ENCODE measurements at regions not wholly inside any gene's neighbourhood (a gene's known extent, or its start where the extent isn't known, plus 50 kb on each side); places are given as distances from the start of the nearest gene placed in this dataset.

DNA sequence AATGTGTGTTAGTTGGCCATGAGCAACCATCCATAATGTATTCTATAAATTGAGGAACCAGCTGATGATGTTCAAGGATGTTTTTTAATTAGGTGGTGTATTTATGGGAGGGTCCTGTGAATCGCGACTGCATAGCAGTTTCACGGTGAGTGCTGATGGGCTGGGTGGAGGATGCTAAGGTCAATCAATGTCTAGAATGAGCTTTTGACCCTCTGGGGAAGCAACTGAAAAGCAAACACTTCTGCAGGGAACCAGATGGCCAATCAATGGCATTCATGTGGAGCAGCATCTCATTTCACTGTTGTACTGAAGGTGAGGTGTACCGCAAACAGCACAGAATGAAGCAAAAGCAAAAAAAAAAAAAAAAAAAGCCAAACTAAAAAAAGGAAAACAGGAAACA lies 676.1 kb upstream of the TMEM132C start:
- TF ChIP-seq CTCF (conservative IDR thresholded peaks at IDR 0.05) (no peak), EZH2 (IDR thresholded peaks at IDR 0.05; ENCODE audit: low read depth) (no peak)
- Histone ChIP-seq H3K36me3 (ENCODE audit: low read depth) (no peaks in the 10 kb centered on the region), H3K79me2 (ENCODE audit: low read depth) (no peaks in the 10 kb centered on the region)

GRCh38 chr12:127592245-127592644 lies 674.7 kb upstream of the TMEM132C start:
- Histone ChIP-seq H3K36me3 (ENCODE audit: low read depth) (no peaks in the 10 kb centered on the region), H4K20me1 (ENCODE audit: insufficient read depth) (no peaks in the 10 kb centered on the region), H3K4me2 (no peak overlapping the region), H3K9me3 (ENCODE audit: insufficient read depth, low read depth) (no peaks in the 10 kb centered on the region), H3K27ac (no peak overlapping the region), H3K4me3 (no peak overlapping the region), H3K4me1 (replicated peaks; ENCODE audit: insufficient read depth) (no peaks in the 10 kb centered on the region), H3F3A (ENCODE audit: insufficient read depth, low read depth) (no peaks in the 10 kb centered on the region), H3K9me2 (ENCODE audit: insufficient read depth) (no peaks in the 10 kb centered on the region), H3K27me3 (ENCODE audit: insufficient read depth, low read depth) (peaks cover 65% of the 10 kb centered on the region), H3K79me2 (ENCODE audit: low read depth) (no peaks in the 10 kb centered on the region), H2AFZ (no peak overlapping the region)
- DNase-seq = no peak
- BruUV-seq (replicated peaks) = no TSS peak
- TF ChIP-seq EZH2 (IDR thresholded peaks at IDR 0.05; ENCODE audit: low read depth) = no peak
- no peak for TF ChIP-seq CTCF (conservative IDR thresholded peaks at IDR 0.05)
- ChIA-PET POLR2A (ENCODE audit: unreplicated experiment) (no interaction called here), CTCF (no interaction called here)
- intact Hi-C loops (cut with micrococcal nuclease; ENCODE audit: unreplicated experiment) = no loop called here

More for the DNA sequence above, 676.1 kb upstream of the TMEM132C start:
- Histone ChIP-seq H3K9me2 (ENCODE audit: insufficient read depth) (no peaks in the 10 kb centered on the region), H2AFZ (no peak overlapping the region), H3K9me3 (ENCODE audit: insufficient read depth, low read depth) (no peaks in the 10 kb centered on the region), H3K4me1 (replicated peaks; ENCODE audit: insufficient read depth) (no peaks in the 10 kb centered on the region), H4K20me1 (ENCODE audit: insufficient read depth) (no peaks in the 10 kb centered on the region), H3K4me2 (no peak overlapping the region), H3K27me3 (ENCODE audit: insufficient read depth, low read depth) (peaks cover 58% of the 10 kb centered on the region), H3K27ac (no peak overlapping the region), H3F3A (ENCODE audit: insufficient read depth, low read depth) (no peaks in the 10 kb centered on the region), H3K4me3 (no peak overlapping the region)
- BruUV-seq (replicated peaks) = no TSS peak
- intact Hi-C loops (cut with micrococcal nuclease; ENCODE audit: unreplicated experiment) = no loop called here
- CTCF ChIA-PET = no interaction called here
- POLR2A ChIA-PET (ENCODE audit: unreplicated experiment) = no interaction called here
- DNase-seq = no peak

GRCh38 chr12:127594351-127594970 lies 672.5 kb upstream of the TMEM132C start:
- no peak for DNase-seq
- no TSS peak for BruUV-seq (replicated peaks)
- Histone ChIP-seq H3K4me2 (no peak overlapping the region), H3K9me2 (ENCODE audit: insufficient read depth) (no peaks in the 10 kb centered on the region), H3F3A (ENCODE audit: insufficient read depth, low read depth) (no peaks in the 10 kb centered on the region), H3K27me3 (ENCODE audit: insufficient read depth, low read depth) (peaks cover 64% of the 10 kb centered on the region), H3K79me2 (ENCODE audit: low read depth) (no peaks in the 10 kb centered on the region), H2AFZ (no peak overlapping the region), H3K4me1 (replicated peaks; ENCODE audit: insufficient read depth) (no peaks in the 10 kb centered on the region), H3K9me3 (ENCODE audit: insufficient read depth, low read depth) (no peaks in the 10 kb centered on the region), H3K36me3 (ENCODE audit: low read depth) (no peaks in the 10 kb centered on the region), H3K4me3 (no peak overlapping the region), H4K20me1 (ENCODE audit: insufficient read depth) (no peaks in the 10 kb centered on the region), H3K27ac (no peak overlapping the region)
- CTCF ChIA-PET = no interaction called here
- POLR2A ChIA-PET (ENCODE audit: unreplicated experiment) = no interaction called here
- no peak for TF ChIP-seq EZH2 (IDR thresholded peaks at IDR 0.05; ENCODE audit: low read depth)
- no peak for TF ChIP-seq CTCF (conservative IDR thresholded peaks at IDR 0.05)
- intact Hi-C loops (cut with micrococcal nuclease; ENCODE audit: unreplicated experiment) = no loop called here
